ENCODE measurements at regions not wholly inside any gene's neighbourhood (a gene's known extent, or its start where the extent isn't known, plus 50 kb on each side); places are given as distances from the start of the nearest gene placed in this dataset.
A peak's percentile ranks its signal among the peaks of the same experiment; 100 is the strongest.

- no peak for DNase-seq
These were observed 153.0 kb upstream of the MYL2 start for GRCh38 chr12:111073370-111073769.

- DNase-seq: no peak
These were observed 151.9 kb upstream of the MYL2 start for GRCh38 chr12:111072299-111072698.

- no peak for DNase-seq
These were observed 149.5 kb upstream of the MYL2 start for GRCh38 chr12:111069886-111070285.

GRCh38 chr12:111068290-111068689 is 147.9 kb upstream of the MYL2 start:
- no peak for DNase-seq

GRCh38 chr12:111067498-111067897 is 147.1 kb upstream of the MYL2 start:
- DNase-seq: no peak

- DNase-seq: no peak
These were observed 146.5 kb upstream of the MYL2 start for GRCh38 chr12:111066744-111067437.

- no peak for DNase-seq
These were observed 144.6 kb upstream of the MYL2 start for GRCh38 chr12:111064982-111065381.

GRCh38 chr12:111064154-111064553 is 143.8 kb upstream of the MYL2 start:
- DNase-seq: no peak

GRCh38 chr12:111063295-111064026 is 143.1 kb upstream of the MYL2 start:
- no peak for DNase-seq

GRCh38 chr12:111057701-111058425 is 137.5 kb upstream of the MYL2 start:
- DNase-seq: peak; percentile 66

- no peak for DNase-seq
These were observed 136.5 kb upstream of the MYL2 start for GRCh38 chr12:111056618-111057521.

- no peak for DNase-seq
These were observed 135.0 kb upstream of the MYL2 start for GRCh38 chr12:111055181-111055880.

GRCh38 chr12:111048991-111049390 is 128.6 kb upstream of the MYL2 start:
- DNase-seq: no peak

GRCh38 chr12:111046896-111047295 is 126.5 kb upstream of the MYL2 start:
- no peak for DNase-seq

GRCh38 chr12:111045941-111046340 is 125.6 kb upstream of the MYL2 start:
- DNase-seq: no peak

GRCh38 chr12:111041091-111041490 is 120.7 kb upstream of the MYL2 start:
- no peak for DNase-seq

GRCh38 chr12:111040690-111041089 is 120.3 kb upstream of the MYL2 start:
- DNase-seq: no peak

GRCh38 chr12:111038941-111039340 is 118.6 kb upstream of the MYL2 start:
- no peak for DNase-seq

GRCh38 chr12:111038077-111038476 is 117.7 kb upstream of the MYL2 start:
- DNase-seq: no peak

GRCh38 chr12:111037047-111037446 is 116.7 kb upstream of the MYL2 start:
- no peak for DNase-seq

- DNase-seq: peak; percentile 65
These were observed 115.4 kb upstream of the MYL2 start for GRCh38 chr12:111035578-111036301.
